GM13977 (cell line): ENCODE measurements at regions not wholly inside any gene's neighbourhood (a gene's known extent, or its start where the extent isn't known, plus 50 kb on each side); places are given as distances from the start of the nearest gene placed in this dataset.

ENCODE experiments used
- DNase-seq: peaks from one replicate; pipeline ENCODE4 v3.0.0; 2012; ENCODE audit warnings: low spot score
- in situ Hi-C: fragments of 300-500 bp; cut with MboI; formaldehyde crosslinking; loops from one replicate; pipeline ENCODE4 v1.12.0; 2022; ENCODE audit warnings: low sequenced_read_pairs, low pct_unique_long_range_greater_than_20kb, mixed read lengths, inconsistent platforms; ENCODE audit not compliant: unreplicated experiment
- TF ChIP-seq, protein P1 (sequence below): IDR thresholded peaks from 2 replicates; pipeline ENCODE4 v1.5.1; 2012; ENCODE audit warnings: mild to moderate bottlenecking, control low read depth; ENCODE audit not compliant: insufficient read depth; ENCODE audit errors: extremely low read depth, missing control alignments

DNA sequence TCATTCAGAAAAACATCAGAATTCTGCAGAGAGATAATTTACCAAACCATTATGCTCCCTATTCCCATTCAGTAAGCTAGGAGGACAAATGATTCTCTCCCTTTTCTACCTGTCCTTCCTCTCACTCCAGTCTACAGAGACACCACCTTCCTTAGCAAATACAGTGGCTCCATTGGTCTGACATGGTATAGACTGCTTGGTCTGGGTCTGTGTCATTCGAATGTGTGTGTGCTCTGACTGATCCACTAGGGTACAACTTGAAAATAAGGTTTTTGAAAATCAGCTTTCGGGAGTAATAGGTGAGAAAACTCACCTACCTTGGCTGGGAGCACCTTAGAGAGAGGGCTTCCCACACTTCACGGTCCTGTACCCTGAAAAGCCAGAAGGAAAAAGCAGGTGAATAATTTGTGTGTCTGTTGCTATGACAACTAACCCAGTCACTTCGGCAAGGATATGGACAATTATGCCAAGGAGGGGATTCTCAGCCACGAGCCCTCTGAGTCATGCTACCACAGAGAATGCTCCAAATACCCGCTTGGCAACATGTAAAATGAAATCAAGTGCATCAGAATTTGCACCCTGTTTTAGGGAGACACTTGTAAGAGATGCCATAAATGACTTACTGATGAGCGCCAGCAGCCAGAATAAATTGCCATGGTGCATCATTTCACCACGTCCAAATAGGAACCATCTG is 114.5 kb upstream of the PRKCQ start:
- TF ChIP-seq, protein P1, sequence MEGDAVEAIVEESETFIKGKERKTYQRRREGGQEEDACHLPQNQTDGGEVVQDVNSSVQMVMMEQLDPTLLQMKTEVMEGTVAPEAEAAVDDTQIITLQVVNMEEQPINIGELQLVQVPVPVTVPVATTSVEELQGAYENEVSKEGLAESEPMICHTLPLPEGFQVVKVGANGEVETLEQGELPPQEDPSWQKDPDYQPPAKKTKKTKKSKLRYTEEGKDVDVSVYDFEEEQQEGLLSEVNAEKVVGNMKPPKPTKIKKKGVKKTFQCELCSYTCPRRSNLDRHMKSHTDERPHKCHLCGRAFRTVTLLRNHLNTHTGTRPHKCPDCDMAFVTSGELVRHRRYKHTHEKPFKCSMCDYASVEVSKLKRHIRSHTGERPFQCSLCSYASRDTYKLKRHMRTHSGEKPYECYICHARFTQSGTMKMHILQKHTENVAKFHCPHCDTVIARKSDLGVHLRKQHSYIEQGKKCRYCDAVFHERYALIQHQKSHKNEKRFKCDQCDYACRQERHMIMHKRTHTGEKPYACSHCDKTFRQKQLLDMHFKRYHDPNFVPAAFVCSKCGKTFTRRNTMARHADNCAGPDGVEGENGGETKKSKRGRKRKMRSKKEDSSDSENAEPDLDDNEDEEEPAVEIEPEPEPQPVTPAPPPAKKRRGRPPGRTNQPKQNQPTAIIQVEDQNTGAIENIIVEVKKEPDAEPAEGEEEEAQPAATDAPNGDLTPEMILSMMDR: no peak
- in situ Hi-C loops: no loop called here
- no peak for DNase-seq

DNA sequence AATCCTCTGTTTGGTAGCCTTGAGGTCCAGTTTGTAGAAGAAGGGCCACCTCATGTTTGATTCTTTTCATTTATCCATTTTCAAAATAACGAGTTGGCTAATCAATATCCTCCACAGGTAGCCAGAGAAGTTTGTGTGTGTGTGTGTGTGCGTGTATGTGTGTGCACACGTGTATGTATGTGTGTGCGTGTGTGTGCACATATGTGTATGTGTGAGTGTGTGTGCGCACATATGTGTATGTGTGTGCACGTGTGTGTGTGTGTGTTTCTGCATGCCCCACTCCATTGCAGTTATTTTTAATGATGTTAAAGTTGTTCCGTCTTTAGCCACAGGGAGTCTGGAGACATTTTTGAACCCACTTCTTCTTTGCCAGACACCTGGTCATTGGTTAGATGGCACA is 112.8 kb upstream of the PRKCQ start:
- TF ChIP-seq, protein P1: no peak
- no peak for DNase-seq
- in situ Hi-C loops: no loop called here

DNA sequence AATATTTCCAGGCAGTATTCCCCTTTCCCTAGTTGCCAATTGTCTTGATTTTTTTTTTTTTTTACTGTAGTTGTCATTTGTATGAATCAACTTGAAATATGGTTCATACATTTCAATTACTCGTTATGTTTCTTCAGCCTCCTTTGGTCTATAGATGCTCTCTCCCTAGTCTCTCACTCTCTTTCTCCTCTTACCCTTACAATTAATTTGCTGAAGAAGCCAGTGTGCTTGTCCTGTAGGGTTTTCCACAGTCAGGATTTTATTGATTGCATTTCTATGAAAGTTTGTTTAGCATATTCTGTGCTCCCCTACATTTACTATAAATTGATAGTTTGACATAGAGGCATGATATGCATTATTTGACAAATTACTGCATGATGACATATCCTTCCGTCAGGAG is 112.0 kb upstream of the PRKCQ start:
- no peak for DNase-seq
- in situ Hi-C loops: no loop called here
- TF ChIP-seq, protein P1: no peak

DNA sequence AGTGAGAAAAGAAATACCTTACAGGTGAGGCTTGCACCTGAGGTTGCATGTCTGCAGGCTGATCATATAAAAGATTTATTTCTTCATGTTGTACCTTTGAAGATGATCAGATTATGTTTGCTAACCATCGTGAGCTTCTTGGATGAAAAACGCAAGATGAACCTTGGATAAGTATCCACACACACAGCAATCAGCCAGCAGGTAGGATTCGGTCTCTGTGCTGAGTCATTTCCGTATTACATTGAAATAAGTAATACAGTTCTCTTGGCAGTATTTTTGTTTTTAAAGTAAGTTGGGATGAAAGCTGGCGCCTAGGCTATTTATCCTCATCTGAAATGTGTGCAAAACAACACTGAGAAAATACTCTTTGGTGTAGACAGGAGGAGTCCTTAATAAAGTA is 109.0 kb upstream of the PRKCQ start:
- in situ Hi-C loops: no loop called here
- TF ChIP-seq, protein P1: no peak
- no peak for DNase-seq

DNA sequence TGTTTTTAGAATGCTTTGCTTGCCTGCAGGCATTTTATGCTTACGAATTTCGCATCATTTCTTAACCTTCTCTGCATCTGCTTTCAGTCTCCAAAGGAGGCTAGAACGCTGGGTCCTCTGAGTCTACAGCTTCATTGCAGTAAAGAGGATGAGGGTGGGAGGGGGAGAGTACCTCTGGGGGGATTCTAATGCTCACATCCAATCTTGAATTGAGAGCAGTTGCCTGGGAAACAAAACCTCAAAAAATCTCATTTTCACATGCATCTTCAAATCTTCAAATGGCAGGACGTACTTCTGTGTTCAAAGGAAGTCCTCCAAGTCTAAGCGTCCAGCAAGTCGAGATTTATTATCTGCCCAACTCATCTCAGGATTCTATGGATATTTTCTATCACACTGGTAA is 100.7 kb upstream of the PRKCQ start:
- DNase-seq: no peak
- in situ Hi-C loops: no loop called here
- TF ChIP-seq, protein P1: no peak

DNA sequence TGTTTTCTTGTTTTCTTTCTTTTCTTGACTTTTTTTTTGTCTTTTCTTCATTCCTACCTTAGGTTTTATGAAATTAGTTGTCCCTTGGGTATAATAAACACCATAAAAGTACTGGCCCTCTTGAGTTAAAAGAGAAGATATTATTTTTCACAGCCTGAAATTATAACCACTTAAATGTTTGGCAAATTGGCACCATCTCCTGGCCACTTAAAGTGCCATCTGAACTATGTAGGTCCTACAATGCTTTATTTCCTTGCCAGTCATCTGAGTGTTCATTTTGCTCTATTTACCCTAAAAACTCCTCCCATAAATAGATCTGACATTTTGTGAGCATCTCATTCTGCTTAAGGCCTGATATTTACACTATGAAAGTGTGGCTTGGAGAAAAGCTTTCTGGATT is 98.9 kb upstream of the PRKCQ start:
- no peak for DNase-seq
- TF ChIP-seq, protein P1: no peak
- in situ Hi-C loops: no loop called here
